ENCODE measurements at regions not wholly inside any gene's neighbourhood (a gene's known extent, or its start where the extent isn't known, plus 50 kb on each side); places are given as distances from the start of the nearest gene placed in this dataset.
A peak's percentile ranks its signal among the peaks of the same experiment; 100 is the strongest.
"Not testable (repeated sequence)": the region's sequence is repeated elsewhere in the genome, so short reads cannot be mapped to it uniquely, and the experiment has no call there.

GRCh38 chr15:47013446-47013845 is 703.9 kb upstream of the SEMA6D start:
- no peak for DNase-seq

- DNase-seq = peak; percentile 47
Measured at GRCh38 chr15:47027322-47027946, 689.9 kb upstream of the SEMA6D start.

- DNase-seq = no peak
Measured at GRCh38 chr15:47035475-47036406, 681.6 kb upstream of the SEMA6D start.

- DNase-seq = no peak
Measured at GRCh38 chr15:47037003-47037402, 680.3 kb upstream of the SEMA6D start.

GRCh38 chr15:47039225-47039624 is 678.1 kb upstream of the SEMA6D start:
- no peak for DNase-seq

- DNase-seq = no peak
Measured at GRCh38 chr15:47041301-47041700, 676.0 kb upstream of the SEMA6D start.

- not testable (repeated sequence) for DNase-seq
Measured at GRCh38 chr15:47047981-47048380, 669.3 kb upstream of the SEMA6D start.

- no peak for DNase-seq
Measured at GRCh38 chr15:47066392-47066791, 650.9 kb upstream of the SEMA6D start.

GRCh38 chr15:47077846-47078245 is 639.5 kb upstream of the SEMA6D start:
- not testable (repeated sequence) for DNase-seq

- no peak for DNase-seq
Measured at GRCh38 chr15:47095833-47096232, 621.5 kb upstream of the SEMA6D start.

- DNase-seq = not testable (repeated sequence)
Measured at GRCh38 chr15:47098526-47098925, 618.8 kb upstream of the SEMA6D start.

GRCh38 chr15:47099801-47100200 is 617.5 kb upstream of the SEMA6D start:
- not testable (repeated sequence) for DNase-seq

GRCh38 chr15:47108800-47109199 is 608.5 kb upstream of the SEMA6D start:
- DNase-seq = not testable (repeated sequence)

GRCh38 chr15:47116698-47117097 is 600.6 kb upstream of the SEMA6D start:
- no peak for DNase-seq

GRCh38 chr15:47119349-47119748 is 598.0 kb upstream of the SEMA6D start:
- DNase-seq = no peak

GRCh38 chr15:47124430-47125102 is 592.7 kb upstream of the SEMA6D start:
- no peak for DNase-seq

GRCh38 chr15:47129033-47129432 is 588.3 kb upstream of the SEMA6D start:
- DNase-seq = no peak

GRCh38 chr15:47131450-47131849 is 585.9 kb upstream of the SEMA6D start:
- not testable (repeated sequence) for DNase-seq

- no peak for DNase-seq
Measured at GRCh38 chr15:47135267-47135666, 582.0 kb upstream of the SEMA6D start.

- no peak for DNase-seq
Measured at GRCh38 chr15:47136236-47136635, 581.1 kb upstream of the SEMA6D start.

GRCh38 chr15:47139965-47140364 is 577.3 kb upstream of the SEMA6D start:
- DNase-seq = no peak

- no peak for DNase-seq
Measured at GRCh38 chr15:47157827-47158226, 559.5 kb upstream of the SEMA6D start.

- DNase-seq = no peak
Measured at GRCh38 chr15:47158573-47158972, 558.7 kb upstream of the SEMA6D start.

GRCh38 chr15:47177177-47177576 is 540.1 kb upstream of the SEMA6D start:
- DNase-seq = no peak
